HEK293 (cell line): ENCODE measurements at regions not wholly inside any gene's neighbourhood (a gene's known extent, or its start where the extent isn't known, plus 50 kb on each side); places are given as distances from the start of the nearest gene placed in this dataset.

Source experiments
- CTCF ChIA-PET: fragments of 350-600 bp; formaldehyde crosslinking; extraction: SDS; loops from one replicate; lab custom pipeline; 2021; ENCODE audit warnings: antibody characterized with exemption; lab: Yijun Ruan, JAX
- POLR2A ChIA-PET: fragments of 300-600 bp; formaldehyde crosslinking; extraction: SDS; loops from one replicate; lab custom pipeline; 2020; ENCODE audit warnings: antibody characterized with exemption, inconsistent platforms; lab: Yijun Ruan, JAX
- H3K27ac ChIP-seq: fragments of 200-500 bp; sonication (Bioruptor generic); 2 replicates; pipeline ENCODE4 v1.5.1; 2014; ENCODE audit warnings: low read depth, low read length, control low read depth, inconsistent platforms; ENCODE audit errors: extremely low read depth
- H3K36me3 ChIP-seq, 2 experiments: fragments of 200-500 bp in 1 of 2; sonication (Bioruptor generic) in 1 of 2; 1 replicate in 1 of 2; 2 replicates in 1 of 2; pipeline ENCODE4 v1.5.1; 2014 to 2017; ENCODE audit warnings: inconsistent platforms in 2 of 2, low read length in 2 of 2; ENCODE audit not compliant: control insufficient read depth in 2 of 2, insufficient read depth in 1 of 2
- H3K4me1 ChIP-seq: fragments of 200-500 bp; sonication (Bioruptor generic); 2 replicates; pipeline ENCODE4 v1.5.1; 2014; ENCODE audit warnings: mild to moderate bottlenecking, low read length, inconsistent platforms; ENCODE audit not compliant: control insufficient read depth, insufficient read depth
- H3K4me3 ChIP-seq: 2 replicates; pipeline ENCODE4 v1.5.1; 2011; ENCODE audit warnings: low read depth, mild to moderate bottlenecking, control low read depth, low read length, moderate library complexity
- H3K9me3 ChIP-seq: fragments of 200-500 bp; sonication (Bioruptor generic); 2 replicates; pipeline ENCODE4 v1.5.1; 2014; ENCODE audit warnings: low read depth, low read length, inconsistent platforms; ENCODE audit not compliant: control insufficient read depth, insufficient read depth
- SETDB1 ChIP-seq: IDR thresholded peaks from one replicate; pipeline ENCODE4 v1.6.1; 2017; ENCODE audit warnings: mild to moderate bottlenecking, low read length, moderate library complexity, mixed read lengths; ENCODE audit not compliant: insufficient read length
- ZNF121 ChIP-seq: fragments of 450-650 bp; formaldehyde crosslinking; IDR thresholded peaks from 2 replicates; pipeline ENCODE4 v1.5.1; 2016; ENCODE audit warnings: missing biosample characterization, missing genetic modification characterization
- ZNF16 ChIP-seq: fragments of 450-650 bp; formaldehyde crosslinking; IDR thresholded peaks from 2 replicates; pipeline ENCODE4 v1.5.1; 2016; ENCODE audit warnings: low read depth, missing biosample characterization, missing genetic modification characterization
- ZNF174 ChIP-seq: fragments of 450-650 bp; formaldehyde crosslinking; IDR thresholded peaks from 2 replicates; pipeline ENCODE4 v1.5.0; 2017; ENCODE audit warnings: missing biosample characterization, mild to moderate bottlenecking, missing genetic modification characterization
- ZNF23 ChIP-seq: fragments of 450-650 bp; formaldehyde crosslinking; IDR thresholded peaks from 2 replicates; pipeline ENCODE4 v1.5.1; 2016; ENCODE audit warnings: missing biosample characterization, missing genetic modification characterization, borderline replicate concordance
- ZNF248 ChIP-seq: fragments of 450-650 bp; formaldehyde crosslinking; IDR thresholded peaks from 2 replicates; pipeline ENCODE4 v1.5.1; 2017; ENCODE audit warnings: missing biosample characterization, missing genetic modification characterization
- ZNF302 ChIP-seq: fragments of 450-650 bp; formaldehyde crosslinking; IDR thresholded peaks from 2 replicates; pipeline ENCODE4 v1.5.1; 2016; ENCODE audit warnings: missing biosample characterization, missing genetic modification characterization, low read depth
- ZNF391 ChIP-seq: fragments of 450-650 bp; formaldehyde crosslinking; IDR thresholded peaks from 2 replicates; pipeline ENCODE4 v1.5.1; 2016; ENCODE audit warnings: low read depth, missing biosample characterization, missing genetic modification characterization, borderline replicate concordance
- ZNF549 ChIP-seq: fragments of 450-650 bp; IDR thresholded peaks from 2 replicates; pipeline ENCODE4 v1.5.1; 2018; ENCODE audit warnings: missing biosample characterization, missing genetic modification characterization, mild to moderate bottlenecking, inconsistent platforms, moderate library complexity
- ZNF624 ChIP-seq: fragments of 450-650 bp; formaldehyde crosslinking; IDR thresholded peaks from 2 replicates; pipeline ENCODE4 v1.5.1; 2017; ENCODE audit warnings: missing biosample characterization, missing genetic modification characterization
- ZNF670 ChIP-seq: fragments of 450-650 bp; formaldehyde crosslinking; IDR thresholded peaks from 2 replicates; pipeline ENCODE4 v1.5.1; 2016; ENCODE audit warnings: missing biosample characterization, missing genetic modification characterization, low read depth
- ZNF701 ChIP-seq: fragments of 450-650 bp; formaldehyde crosslinking; IDR thresholded peaks from 2 replicates; pipeline ENCODE4 v1.5.1; 2016; ENCODE audit warnings: missing biosample characterization, missing genetic modification characterization
- ZNF777 ChIP-seq: fragments of 450-650 bp; formaldehyde crosslinking; IDR thresholded peaks from 2 replicates; pipeline ENCODE4 v1.5.1; 2017; ENCODE audit warnings: missing biosample characterization, missing genetic modification characterization, borderline replicate concordance
- ZNF792 ChIP-seq: fragments of 450-650 bp; formaldehyde crosslinking; IDR thresholded peaks from 2 replicates; pipeline ENCODE4 v1.5.1; 2016; ENCODE audit warnings: missing biosample characterization, missing genetic modification characterization
- ZSCAN16 ChIP-seq: fragments of 450-650 bp; formaldehyde crosslinking; IDR thresholded peaks from 2 replicates; pipeline ENCODE4 v1.5.1; 2016; ENCODE audit warnings: missing biosample characterization, missing genetic modification characterization
- TF ChIP-seq, protein P1 (sequence below): fragments of 450-650 bp; formaldehyde crosslinking; IDR thresholded peaks from 2 replicates; pipeline ENCODE4 v1.5.1; 2016; ENCODE audit warnings: missing biosample characterization, missing genetic modification characterization
- TF ChIP-seq, protein P2 (sequence below): fragments of 450-650 bp; formaldehyde crosslinking; IDR thresholded peaks from 2 replicates; pipeline ENCODE4 v1.5.1; 2016; ENCODE audit warnings: missing biosample characterization, missing genetic modification characterization
- TF ChIP-seq, protein P3 (sequence below): fragments of 450-650 bp; formaldehyde crosslinking; IDR thresholded peaks from 2 replicates; pipeline ENCODE4 v1.5.1; 2017; ENCODE audit warnings: missing biosample characterization, missing genetic modification characterization
- TF ChIP-seq, protein P4 (sequence below): fragments of 450-650 bp; formaldehyde crosslinking; IDR thresholded peaks from 2 replicates; pipeline ENCODE4 v1.5.1; 2016; ENCODE audit warnings: missing biosample characterization, missing genetic modification characterization
- TF ChIP-seq, protein P5 (sequence below): fragments of 450-650 bp; IDR thresholded peaks from 2 replicates; pipeline ENCODE4 v1.5.1; 2018; ENCODE audit warnings: missing biosample characterization, missing genetic modification characterization
- TF ChIP-seq, protein P6 (sequence below): fragments of 450-650 bp; formaldehyde crosslinking; IDR thresholded peaks from 2 replicates; pipeline ENCODE4 v1.5.1; 2016; ENCODE audit warnings: missing biosample characterization, missing genetic modification characterization

DNA sequence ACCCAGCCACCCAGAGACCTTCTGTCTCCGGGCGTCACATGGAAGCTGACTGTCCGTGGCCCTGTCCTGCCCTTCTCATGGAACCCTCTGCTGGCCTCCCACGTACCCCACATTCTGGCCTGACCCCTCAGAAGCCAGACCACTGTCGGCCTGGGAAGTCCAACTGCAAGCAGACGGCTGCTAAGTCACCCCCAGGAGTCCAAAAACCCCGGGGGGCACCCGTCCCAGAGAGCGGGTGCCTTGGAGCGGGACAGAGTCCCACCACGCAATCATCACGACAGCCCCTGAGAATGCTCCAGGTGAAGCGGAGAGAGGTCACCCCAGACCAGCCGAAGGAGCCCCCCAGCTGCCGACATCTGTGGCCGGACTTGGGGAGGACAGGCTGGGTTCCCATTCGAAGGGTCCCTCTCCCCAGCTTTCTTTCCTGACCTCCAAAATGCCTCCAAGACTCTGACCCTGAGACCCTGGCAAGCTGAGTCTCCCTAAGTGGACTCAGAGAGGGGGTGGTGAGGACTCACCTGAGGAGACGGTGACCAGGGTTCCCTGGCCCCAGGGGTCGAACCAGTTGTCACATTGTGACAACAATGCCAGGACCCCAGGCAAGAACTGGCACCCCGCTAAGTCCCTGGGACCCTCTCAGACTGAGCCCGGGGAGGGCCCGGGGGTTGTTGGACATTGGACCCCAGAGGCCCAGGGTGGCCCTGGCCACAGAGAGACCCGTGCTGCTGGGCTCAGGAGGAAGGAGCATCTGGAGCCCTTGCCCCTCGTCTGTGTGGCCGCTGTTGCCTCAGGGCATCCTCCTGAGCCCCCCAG, 337.1 kb downstream of the TMEM121 start:
- Histone ChIP-seq H3K4me3 (no peak overlapping the region), H3K27ac (no peak overlapping the region), H3K4me1 (no peaks in the 10 kb centered on the region), H3K36me3 (no peaks in the 10 kb centered on the region), H3K9me3 (no peaks in the 10 kb centered on the region)
- ChIA-PET POLR2A (no interaction called here), CTCF (no interaction called here)
- TF ChIP-seq ZNF549 (tag by site-specific recombination) = no peak
- no peak for TF ChIP-seq ZSCAN16 (tag by site-specific recombination)
- TF ChIP-seq, protein P1, sequence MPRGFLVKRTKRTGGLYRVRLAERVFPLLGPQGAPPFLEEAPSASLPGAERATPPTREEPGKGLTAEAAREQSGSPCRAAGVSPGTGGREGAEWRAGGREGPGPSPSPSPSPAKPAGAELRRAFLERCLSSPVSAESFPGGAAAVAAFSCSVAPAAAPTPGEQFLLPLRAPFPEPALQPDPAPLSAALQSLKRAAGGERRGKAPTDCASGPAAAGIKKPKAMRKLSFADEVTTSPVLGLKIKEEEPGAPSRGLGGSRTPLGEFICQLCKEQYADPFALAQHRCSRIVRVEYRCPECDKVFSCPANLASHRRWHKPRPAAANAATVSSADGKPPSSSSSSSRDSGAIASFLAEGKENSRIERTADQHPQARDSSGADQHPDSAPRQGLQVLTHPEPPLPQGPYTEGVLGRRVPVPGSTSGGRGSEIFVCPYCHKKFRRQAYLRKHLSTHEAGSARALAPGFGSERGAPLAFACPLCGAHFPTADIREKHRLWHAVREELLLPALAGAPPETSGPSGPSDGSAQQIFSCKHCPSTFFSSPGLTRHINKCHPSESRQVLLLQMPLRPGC (tag by site-specific recombination) = no peak
- TF ChIP-seq, protein P2, sequence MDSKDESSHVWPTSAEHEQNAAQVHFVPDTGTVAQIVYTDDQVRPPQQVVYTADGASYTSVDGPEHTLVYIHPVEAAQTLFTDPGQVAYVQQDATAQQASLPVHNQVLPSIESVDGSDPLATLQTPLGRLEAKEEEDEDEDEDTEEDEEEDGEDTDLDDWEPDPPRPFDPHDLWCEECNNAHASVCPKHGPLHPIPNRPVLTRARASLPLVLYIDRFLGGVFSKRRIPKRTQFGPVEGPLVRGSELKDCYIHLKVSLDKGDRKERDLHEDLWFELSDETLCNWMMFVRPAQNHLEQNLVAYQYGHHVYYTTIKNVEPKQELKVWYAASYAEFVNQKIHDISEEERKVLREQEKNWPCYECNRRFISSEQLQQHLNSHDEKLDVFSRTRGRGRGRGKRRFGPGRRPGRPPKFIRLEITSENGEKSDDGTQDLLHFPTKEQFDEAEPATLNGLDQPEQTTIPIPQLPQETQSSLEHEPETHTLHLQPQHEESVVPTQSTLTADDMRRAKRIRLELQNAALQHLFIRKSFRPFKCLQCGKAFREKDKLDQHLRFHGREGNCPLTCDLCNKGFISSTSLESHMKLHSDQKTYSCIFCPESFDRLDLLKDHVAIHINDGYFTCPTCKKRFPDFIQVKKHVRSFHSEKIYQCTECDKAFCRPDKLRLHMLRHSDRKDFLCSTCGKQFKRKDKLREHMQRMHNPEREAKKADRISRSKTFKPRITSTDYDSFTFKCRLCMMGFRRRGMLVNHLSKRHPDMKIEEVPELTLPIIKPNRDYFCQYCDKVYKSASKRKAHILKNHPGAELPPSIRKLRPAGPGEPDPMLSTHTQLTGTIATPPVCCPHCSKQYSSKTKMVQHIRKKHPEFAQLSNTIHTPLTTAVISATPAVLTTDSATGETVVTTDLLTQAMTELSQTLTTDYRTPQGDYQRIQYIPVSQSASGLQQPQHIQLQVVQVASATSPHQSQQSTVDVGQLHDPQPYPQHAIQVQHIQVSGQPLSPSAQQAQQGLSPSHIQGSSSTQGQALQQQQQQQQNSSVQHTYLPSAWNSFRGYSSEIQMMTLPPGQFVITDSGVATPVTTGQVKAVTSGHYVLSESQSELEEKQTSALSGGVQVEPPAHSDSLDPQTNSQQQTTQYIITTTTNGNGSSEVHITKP (tag by site-specific recombination) = no peak
- TF ChIP-seq, protein P3, sequence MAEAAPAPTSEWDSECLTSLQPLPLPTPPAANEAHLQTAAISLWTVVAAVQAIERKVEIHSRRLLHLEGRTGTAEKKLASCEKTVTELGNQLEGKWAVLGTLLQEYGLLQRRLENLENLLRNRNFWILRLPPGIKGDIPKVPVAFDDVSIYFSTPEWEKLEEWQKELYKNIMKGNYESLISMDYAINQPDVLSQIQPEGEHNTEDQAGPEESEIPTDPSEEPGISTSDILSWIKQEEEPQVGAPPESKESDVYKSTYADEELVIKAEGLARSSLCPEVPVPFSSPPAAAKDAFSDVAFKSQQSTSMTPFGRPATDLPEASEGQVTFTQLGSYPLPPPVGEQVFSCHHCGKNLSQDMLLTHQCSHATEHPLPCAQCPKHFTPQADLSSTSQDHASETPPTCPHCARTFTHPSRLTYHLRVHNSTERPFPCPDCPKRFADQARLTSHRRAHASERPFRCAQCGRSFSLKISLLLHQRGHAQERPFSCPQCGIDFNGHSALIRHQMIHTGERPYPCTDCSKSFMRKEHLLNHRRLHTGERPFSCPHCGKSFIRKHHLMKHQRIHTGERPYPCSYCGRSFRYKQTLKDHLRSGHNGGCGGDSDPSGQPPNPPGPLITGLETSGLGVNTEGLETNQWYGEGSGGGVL (tag by site-specific recombination) = no peak
- no peak for TF ChIP-seq ZNF302
- TF ChIP-seq ZNF391 (tag by site-specific recombination) = no peak
- TF ChIP-seq ZNF670 = no peak
- no peak for TF ChIP-seq ZNF121 (tag by site-specific recombination)
- no peak for TF ChIP-seq SETDB1
- TF ChIP-seq ZNF174 (tag by site-specific recombination) = no peak
- TF ChIP-seq ZNF792 (tag by site-specific recombination) = no peak
- no peak for TF ChIP-seq ZNF23 (tag by site-specific recombination)

DNA sequence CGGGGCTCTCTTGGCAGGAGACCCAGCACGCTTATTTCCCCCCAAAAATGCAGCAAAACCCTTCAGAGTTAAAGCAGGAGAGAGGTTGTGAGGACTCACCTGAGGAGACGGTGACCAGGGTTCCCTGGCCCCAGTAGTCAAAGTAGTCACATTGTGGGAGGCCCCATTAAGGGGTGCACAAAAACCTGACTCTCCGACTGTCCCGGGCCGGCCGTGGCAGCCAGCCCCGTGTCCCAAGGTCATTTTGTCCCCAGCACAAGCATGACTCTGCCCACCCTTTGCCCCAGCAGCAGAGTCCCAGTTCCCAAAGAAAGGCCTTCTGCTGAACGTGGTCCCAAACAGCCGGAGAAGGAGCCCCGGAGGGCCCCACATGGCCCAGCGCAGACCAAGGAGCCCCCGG, 337.7 kb downstream of the TMEM121 start:
- Histone ChIP-seq H3K36me3 (no peaks in the 10 kb centered on the region), H3K9me3 (no peaks in the 10 kb centered on the region), H3K27ac (no peak overlapping the region), H3K4me3 (no peak overlapping the region), H3K4me1 (no peaks in the 10 kb centered on the region)
- POLR2A ChIA-PET = no interaction called here
- CTCF ChIA-PET = no interaction called here
- TF ChIP-seq, protein P4, sequence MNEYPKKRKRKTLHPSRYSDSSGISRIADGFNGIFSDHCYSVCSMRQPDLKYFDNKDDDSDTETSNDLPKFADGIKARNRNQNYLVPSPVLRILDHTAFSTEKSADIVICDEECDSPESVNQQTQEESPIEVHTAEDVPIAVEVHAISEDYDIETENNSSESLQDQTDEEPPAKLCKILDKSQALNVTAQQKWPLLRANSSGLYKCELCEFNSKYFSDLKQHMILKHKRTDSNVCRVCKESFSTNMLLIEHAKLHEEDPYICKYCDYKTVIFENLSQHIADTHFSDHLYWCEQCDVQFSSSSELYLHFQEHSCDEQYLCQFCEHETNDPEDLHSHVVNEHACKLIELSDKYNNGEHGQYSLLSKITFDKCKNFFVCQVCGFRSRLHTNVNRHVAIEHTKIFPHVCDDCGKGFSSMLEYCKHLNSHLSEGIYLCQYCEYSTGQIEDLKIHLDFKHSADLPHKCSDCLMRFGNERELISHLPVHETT (tag by site-specific recombination) = no peak
- TF ChIP-seq ZNF624 (tag by site-specific recombination) (no peak), ZNF16 (tag by site-specific recombination) (no peak), ZNF777 (tag by site-specific recombination) (no peak), ZNF248 (tag by site-specific recombination) (no peak), ZNF701 (tag by site-specific recombination) (no peak)
- TF ChIP-seq, protein P1 (tag by site-specific recombination) = no peak
- TF ChIP-seq, protein P5, sequence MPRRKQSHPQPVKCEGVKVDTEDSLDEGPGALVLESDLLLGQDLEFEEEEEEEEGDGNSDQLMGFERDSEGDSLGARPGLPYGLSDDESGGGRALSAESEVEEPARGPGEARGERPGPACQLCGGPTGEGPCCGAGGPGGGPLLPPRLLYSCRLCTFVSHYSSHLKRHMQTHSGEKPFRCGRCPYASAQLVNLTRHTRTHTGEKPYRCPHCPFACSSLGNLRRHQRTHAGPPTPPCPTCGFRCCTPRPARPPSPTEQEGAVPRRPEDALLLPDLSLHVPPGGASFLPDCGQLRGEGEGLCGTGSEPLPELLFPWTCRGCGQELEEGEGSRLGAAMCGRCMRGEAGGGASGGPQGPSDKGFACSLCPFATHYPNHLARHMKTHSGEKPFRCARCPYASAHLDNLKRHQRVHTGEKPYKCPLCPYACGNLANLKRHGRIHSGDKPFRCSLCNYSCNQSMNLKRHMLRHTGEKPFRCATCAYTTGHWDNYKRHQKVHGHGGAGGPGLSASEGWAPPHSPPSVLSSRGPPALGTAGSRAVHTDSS (tag by site-specific recombination) = no peak
- TF ChIP-seq, protein P6, sequence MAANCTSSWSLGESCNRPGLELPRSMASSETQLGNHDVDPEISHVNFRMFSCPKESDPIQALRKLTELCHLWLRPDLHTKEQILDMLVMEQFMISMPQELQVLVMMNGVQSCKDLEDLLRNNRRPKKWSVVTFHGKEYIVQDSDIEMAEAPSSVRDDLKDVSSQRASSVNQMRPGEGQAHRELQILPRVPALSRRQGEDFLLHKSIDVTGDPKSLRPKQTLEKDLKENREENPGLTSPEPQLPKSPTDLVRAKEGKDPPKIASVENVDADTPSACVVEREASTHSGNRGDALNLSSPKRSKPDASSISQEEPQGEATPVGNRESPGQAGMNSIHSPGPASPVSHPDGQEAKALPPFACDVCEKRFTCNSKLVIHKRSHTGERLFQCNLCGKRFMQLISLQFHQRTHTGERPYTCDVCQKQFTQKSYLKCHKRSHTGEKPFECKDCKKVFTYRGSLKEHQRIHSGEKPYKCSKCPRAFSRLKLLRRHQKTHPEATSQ (tag by site-specific recombination) = no peak
